ENCODE measurements at regions not wholly inside any gene's neighbourhood (a gene's known extent, or its start where the extent isn't known, plus 50 kb on each side); places are given as distances from the start of the nearest gene placed in this dataset.
"Not testable (repeated sequence)": the region's sequence is repeated elsewhere in the genome, so short reads cannot be mapped to it uniquely, and the experiment has no call there.

DNA sequence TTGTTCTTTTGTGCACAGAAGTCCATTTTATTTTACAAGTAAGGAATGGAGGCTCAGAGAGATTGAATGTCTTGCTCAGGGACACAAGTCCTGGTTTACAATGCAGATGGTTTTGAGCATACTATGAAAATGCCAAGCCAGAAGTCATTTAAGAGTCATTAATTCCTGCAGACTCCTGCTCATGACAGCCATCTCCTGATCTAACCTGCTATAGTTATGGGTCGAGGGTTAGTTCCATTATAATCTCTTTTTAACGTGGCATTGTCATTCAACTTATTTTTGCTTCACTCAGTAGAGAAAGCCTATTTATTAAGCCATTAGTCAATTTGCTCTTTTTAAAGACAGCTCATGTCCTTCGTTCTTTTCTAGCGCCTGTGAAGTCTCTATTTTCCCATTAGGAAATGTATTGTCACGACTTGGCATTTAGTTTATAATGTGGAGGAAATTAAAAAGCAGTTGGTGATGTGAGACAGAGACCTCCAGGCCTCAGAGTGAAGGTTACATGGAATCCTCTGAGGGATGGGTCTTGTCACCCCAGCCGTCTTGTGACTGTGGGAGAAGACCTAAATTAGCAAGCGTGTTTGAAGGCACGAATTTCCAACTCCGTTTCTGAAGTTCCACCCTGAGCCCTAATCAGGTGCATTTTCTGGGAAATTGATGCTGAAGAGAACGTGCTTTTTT lies 84.1 kb downstream of the ACTBL2 start:
- FAIRE-seq (no peak), DNase-seq (ENCODE audit: low spot score) (no peak)

DNA sequence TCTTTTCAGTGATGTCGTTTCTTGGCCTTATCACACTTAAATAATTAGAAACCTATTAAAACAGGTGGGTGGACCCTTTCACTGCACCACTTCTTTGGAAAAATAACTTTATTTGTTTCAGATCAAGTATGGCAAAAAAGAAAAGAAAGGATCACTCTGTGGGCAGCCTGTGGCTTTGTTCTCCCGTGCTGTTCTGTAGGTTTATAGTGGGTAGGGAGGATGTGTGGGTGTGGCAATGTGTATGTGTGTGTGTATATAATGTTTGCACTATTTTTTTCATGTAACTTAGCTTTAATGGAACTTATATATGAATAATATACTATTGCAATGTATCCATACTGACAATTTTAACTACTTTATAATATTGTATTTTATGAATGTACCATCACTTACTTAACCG lies 85.9 kb downstream of the ACTBL2 start:
- no peak for DNase-seq (ENCODE audit: low spot score)
- no peak for FAIRE-seq

DNA sequence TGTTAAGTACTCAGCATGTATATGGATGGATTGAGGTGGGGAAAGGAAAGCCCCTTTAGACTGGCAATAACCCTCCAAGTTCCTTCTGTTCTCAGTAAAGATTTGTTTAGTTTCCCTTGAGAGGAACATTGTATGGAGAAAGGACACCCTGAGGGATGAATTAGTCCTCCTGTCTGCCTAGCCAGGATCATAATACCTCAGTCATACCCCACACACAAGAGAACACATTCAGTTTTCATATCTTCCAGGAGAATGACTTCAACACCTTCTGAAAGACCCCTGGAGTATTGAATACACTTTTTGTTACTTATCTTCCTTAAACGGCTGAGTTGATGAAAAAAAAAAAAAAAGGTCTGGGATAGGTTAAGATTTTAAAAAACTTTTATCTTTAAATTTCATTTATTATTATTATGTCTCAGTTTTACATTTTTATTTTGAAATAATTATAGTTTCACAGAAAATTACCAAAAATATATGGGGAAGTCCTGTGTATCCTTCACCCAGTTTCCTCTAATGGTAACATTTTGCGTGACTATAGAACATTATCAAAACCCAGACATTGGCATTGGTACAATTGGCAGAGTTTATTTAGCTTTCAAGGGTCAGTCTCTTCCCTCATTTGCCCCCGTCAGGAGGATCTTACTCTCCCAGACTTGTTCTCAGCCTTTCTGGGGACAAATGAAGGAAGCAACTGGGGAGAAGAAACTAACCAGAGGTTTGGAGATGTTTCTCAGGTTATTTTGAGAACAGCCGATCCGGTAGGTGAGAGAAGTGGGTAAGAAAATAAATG lies 88.0 kb downstream of the ACTBL2 start:
- no peak for FAIRE-seq
- DNase-seq (ENCODE audit: low spot score), result no peak

DNA sequence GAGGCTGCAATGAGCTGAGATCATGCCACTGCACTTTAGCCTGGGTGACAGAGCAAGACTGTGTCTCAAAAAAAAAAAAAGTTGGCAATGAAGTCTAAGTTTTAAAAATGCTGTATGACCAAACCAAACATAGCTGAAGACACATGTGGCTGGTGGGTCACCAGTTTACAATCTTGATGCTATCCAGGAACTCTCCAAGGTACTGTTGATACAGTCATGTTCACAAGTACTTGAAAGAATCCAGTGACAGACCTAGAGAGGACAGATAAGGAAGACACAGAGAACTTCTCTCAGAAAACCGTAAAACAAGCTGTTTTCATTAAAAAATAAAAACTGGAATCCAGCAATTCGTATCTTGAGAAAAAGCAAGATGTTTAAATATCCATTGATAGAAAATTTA lies 95.7 kb downstream of the ACTBL2 start:
- no peak for FAIRE-seq
- no peak for DNase-seq (ENCODE audit: low spot score)

DNA sequence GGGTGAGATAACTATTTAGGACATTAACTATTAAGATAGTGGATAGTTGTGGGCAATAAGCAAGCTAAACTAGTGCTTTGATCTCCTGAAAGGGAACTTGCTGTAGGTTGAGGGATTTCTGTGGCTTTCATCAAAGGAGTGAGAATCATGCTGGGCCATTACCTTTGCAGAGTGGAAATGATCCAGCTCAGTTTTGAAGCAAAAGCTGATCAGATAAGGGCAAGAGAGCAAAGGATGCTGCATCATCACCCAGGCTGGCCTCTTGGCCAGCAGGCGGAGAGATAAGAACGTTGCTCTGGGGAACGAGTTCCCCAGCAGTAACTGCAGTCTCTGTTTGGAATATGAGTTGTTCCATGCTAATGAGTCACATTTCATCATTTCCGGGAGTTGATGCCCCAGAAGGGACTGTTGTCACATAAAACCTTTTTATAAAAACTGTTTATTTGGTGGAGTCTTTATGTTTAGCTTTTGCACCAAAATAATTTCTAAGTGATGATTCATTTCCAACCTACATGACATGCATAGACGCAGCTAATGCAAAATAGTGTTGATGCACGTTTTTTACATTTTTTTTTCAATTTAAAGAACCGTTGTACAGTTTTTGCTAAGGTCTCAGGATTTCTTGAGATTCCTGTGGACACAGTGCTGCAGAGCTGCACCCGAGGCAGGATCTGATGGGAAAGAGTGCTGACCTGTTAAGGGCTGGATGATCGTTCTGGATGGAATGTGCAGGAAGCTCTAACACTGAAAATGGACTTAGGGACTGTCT lies 99.3 kb downstream of the ACTBL2 start:
- DNase-seq (ENCODE audit: low spot score), result peak; percentile 81
- peak; percentile 30 for FAIRE-seq

DNA sequence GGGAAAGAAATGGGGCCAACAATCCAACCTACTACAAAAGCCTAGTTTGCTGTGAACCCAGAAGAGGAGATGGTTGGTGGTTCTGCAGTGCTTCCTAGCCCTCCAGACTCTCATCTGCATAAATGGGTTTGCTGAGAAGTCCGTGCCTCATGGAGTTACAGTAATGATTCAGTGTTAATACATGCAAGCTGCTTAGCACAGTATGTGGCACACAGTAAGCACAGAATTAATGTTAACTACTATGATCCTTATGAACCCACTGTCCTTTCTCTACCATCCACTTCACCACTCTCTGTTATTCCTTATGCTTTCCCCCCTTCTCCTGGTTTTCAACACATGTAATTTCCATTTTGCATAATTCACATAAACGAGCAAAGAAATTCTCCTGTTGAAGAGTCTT lies 100.0 kb downstream of the ACTBL2 start:
- FAIRE-seq (no peak), DNase-seq (ENCODE audit: low spot score) (no peak)

DNA sequence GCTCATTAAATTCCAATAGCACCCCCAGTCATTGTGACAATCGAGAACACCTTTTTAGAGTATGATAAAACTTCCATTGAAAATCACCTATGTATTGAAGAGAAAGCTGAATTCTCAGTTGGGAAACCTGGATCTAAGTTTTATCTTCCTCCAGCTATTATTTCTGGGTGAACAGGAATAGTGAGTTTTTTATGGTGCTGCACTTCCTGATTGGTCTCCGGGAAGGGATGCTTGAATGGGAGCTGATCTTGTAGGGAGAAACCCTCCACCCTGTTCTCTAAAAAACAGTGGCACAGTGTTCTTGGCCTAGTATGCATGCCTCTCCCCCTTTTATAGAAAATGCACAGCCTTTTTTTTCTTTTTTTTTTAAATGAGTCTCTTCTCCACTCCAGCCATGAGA lies 112.2 kb downstream of the ACTBL2 start:
- FAIRE-seq (no peak), DNase-seq (ENCODE audit: low spot score) (no peak)

DNA sequence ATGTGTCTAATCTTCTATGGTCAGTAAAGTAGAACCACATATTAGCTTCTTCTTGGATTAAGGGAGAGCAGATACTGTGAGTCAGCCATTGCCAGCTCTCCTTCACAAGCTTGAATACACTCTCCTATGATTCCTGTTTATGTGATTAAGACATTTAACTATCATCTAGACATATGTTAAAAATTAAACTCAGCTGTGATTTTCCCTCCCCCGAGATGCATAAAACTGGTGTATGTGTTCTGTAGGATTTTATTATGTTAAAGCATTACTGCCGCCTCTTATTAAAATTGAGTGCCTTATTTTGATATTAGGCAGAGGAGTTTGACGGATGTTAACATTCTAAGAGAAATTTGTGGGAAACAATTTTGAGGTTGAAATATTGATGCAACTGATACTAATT lies 114.6 kb downstream of the ACTBL2 start:
- peak; percentile 40 for FAIRE-seq
- DNase-seq (ENCODE audit: low spot score), result peak; percentile 8

DNA sequence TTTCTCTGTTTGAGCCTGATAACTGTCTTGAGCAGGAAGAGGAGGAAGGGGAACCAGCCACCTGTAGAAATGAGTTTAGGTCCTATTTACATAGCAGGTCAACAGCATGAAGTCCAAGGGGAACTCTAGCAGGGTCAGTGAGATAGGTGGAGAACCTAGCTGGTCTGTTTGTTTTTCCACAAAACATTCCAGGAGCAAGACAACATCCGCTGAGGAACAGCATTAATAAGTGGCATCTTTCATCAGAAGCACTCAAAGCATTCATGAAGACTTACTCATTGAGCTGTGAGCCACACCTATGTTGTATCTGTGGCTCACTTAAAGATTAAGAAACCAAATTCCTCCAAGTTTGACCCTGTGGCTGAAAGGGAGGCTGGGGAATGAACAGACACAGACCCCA lies 115.9 kb downstream of the ACTBL2 start:
- DNase-seq (ENCODE audit: low spot score) (no peak), FAIRE-seq (no peak)

DNA sequence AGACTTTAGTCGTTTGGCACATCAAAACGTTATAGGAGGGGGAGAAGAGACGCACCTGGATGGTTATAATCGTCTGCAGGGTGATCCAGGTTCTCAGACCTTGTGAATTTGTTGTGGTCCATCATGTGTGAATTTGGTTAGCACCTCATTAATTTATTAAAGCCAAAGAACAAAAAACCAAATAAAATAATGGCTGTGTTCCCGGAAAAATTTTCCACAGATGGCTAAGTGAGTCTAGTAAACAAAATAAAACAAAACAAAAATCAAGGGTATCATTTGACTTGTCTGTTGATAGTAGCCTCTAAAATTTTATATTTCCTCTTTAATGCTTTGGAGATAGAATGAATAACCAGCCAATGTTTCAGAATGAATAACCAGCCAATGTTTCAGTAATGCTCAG lies 119.7 kb downstream of the ACTBL2 start:
- DNase-seq (ENCODE audit: low spot score) (no peak), FAIRE-seq (no peak)

DNA sequence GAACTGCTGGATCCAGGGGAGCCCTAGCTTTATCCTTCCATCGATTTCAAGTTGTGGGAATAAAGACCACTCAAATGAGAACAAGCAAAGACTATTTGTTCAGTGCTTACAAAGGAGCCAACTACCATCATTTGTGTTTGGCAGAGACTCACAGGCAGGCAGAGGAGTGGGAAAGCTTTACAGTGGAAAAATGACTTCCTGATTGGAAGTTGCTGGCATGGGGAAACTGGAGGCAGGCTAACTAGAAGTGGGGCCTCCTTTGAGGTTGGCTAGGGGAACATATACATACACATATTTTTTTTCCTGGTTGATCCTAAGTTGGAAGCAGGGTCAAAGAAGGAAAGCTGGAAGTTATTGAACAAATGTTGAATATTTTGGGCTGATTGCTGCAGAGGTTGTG lies 121.7 kb downstream of the ACTBL2 start:
- FAIRE-seq (no peak), DNase-seq (ENCODE audit: low spot score) (no peak)

DNA sequence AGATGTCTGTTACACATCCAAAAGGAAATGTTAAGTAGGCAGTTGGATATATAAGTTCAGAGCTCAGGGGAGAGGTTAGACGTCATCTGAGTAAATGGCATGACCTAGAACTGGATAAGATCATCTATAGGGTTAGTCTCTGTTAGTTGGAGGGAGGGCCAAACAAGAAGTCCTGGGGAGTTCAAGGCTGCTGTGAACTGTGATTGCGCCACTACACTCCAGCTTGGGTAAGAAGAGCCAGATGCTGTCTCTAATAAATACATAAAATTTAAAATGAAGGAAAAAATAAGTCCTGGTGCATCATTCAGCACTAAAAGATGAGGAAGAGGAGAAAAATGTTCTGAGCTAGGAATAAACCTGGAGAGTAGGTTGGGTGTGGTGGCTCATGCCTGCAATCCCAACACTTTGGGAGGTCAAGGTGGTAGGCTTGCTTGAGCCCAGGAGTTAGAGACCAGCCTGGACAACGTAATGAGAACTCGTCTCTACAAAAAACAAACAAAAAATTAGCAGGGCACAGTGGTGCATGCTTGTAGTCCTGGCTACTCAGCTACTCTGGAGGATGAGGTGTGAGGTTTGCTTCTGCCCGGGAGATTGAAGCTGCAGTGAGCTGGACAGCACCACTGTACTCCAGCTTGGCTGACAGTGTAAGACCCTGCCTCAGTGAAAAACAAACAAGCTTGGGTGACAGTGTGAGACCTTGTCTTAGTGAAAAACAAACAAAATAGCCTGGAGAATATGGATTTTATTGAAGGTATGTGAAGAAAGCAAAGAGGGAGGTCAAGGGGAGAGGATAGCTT lies 123.6 kb downstream of the ACTBL2 start:
- FAIRE-seq, result no peak
- no peak for DNase-seq (ENCODE audit: low spot score)

DNA sequence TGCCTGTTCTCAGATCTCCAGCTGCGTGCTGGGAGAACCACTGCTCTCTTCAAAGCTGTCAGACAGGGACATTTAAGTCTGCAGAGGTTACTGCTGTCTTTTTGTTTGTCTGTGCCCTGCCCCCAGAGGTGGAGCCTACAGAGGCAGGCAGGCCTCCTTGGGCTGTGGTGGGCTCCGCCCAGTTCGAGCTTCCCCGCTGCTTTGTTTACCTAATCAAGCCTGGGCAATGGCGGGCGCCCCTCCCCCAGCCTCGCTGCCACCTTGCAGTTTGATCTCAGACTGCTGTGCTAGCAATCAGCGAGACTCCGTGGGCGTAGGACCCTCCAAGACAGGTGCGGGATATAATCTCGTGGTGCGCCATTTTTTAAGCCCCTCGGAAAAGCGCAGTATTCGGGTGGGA lies 125.8 kb downstream of the ACTBL2 start:
- not testable (repeated sequence) for FAIRE-seq; DNase-seq (ENCODE audit: low spot score)

DNA sequence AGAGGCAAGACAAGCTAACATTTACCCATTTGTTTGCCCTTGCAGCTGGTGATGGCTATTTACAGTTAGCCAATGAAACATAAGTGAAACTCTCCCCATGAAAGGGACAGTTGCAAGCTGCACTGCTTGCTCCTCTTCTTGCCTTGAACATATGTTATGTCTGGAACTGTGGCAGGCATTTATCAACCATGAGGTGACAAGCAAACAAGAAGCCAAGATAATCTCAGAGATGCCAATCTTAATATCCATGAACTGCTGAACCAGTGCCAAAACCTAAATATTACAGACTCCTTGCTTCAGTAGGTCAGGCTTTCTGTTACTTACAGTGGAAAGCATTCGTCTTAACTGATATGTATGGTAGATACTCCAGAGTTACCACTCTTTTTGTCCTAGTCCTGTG lies 133.4 kb downstream of the ACTBL2 start:
- DNase-seq (ENCODE audit: low spot score) (no peak), FAIRE-seq (no peak)

DNA sequence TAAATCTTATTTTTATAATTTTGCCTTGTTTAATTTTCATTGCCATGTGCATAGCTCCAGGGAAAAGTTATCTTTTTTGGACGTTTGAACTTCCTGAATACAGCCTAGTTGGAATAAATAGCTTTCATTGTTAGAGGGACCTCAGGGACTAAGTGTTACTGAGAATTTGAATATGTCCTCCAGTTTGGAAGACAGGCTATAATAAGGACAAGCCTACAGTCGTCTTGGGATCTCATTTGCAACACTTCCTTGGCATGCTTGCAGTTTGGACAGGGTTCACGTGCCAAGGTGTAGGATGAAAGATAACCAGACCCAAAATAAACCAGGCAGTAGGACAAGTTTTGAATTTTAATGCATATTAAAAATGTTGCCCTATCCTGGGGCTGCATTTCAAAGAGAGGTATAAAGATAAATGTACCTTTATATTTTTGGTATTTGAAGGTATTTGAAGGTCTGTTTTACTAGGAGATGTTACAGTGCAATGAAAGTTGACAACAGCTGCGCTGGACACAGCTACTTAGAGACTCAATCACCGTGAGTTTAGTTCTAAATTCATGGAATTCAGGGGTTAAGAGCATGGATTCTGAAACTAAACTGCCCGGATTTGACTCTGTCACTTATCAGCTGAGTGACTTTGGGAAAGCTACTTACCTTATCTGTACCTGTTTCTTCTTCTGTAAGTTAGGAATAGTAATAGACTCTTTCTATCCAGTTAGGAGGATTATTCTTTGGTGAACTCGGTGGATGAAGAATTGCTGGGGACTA lies 134.1 kb downstream of the ACTBL2 start:
- no peak for DNase-seq (ENCODE audit: low spot score)

DNA sequence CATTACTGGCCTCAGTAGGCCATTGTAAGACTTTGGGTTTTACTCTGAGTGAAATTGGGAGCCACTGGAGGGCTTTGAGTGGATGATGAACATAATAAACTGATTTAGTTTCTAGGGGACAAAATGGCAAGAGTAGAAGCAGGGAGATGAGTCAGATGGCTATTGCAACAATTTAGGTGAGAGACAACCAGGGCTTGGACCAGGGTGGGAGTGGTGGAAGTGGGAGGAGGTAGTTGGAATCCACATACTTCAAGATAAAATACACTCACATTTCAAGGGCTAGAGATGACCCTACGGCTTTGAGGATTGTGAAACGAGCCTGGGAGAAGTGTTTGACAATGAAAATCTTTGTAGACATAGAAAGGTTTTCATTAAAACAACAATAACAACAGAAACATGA lies 136.3 kb downstream of the ACTBL2 start:
- FAIRE-seq, result no peak

More for the DNA sequence above, 134.1 kb downstream of the ACTBL2 start:
- no peak for FAIRE-seq

DNA sequence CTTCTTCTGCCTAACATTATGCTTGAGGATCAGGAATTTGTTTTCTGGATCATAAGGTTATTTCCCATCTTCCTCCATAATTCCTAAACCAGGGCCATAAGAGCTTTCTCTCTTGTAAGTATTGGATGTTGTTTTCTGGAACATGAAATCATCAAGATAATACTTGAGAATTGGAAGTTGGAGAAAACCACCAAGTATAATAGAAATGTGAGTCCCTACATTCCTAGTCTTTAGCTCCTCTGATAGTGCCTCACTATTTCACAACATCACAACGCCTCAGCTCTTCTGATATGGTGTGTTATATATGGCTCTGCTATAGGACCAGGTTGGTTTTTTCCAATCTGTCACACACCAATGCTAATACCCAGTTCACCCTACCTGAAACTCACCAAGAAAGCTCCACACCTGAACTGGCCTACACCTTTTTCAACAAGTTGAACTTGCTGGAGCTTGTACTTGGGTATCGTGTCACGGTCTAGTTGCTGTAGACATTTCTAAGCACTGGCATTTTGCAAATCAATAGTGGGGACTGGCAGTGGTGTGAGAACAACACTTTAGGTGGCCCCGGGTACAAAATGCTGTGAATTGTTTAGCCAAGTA lies 141.1 kb downstream of the ACTBL2 start:
- no peak for DNase-seq (ENCODE audit: low spot score)
- FAIRE-seq, result no peak

More for the DNA sequence above, 136.3 kb downstream of the ACTBL2 start:
- no peak for DNase-seq (ENCODE audit: low spot score)

DNA sequence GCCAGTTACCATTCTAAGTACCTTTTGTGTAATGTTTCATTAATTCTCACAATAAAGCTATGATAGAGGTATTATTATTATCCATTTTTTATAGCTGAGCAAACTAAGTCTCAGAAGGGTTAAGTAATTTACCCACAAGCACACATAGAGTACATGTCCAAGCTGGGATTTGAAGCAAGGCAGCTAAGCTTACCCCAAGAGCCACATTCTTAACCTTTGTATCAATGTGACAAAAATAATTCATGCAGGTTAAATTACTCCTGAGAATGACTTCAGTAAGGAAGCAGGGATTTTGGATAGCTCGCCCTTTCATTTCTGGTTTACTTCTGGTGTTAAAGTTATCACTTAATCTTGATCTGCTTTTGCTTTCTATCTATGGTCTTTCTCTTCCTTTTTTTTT lies 141.9 kb downstream of the ACTBL2 start:
- DNase-seq (ENCODE audit: low spot score), result no peak
- FAIRE-seq, result no peak

DNA sequence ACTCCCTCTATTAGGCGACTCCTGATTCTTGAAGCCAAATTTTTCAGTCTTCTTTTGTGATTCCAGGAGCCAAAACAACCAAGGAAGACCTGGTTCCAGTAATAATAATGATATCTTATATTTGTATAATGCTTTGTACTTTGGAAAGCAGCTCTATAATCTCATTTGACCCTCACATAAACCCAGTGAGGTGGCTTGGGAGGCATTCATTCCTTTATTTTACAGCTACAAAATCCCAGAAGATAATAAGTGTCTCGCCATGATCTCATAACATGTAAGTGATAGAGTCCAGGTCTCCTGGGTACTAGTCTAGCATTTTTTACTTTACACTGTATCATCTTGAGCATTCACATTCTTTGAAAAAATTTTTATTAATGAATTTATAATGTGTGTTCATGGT lies 143.1 kb downstream of the ACTBL2 start:
- FAIRE-seq, result no peak
- no peak for DNase-seq (ENCODE audit: low spot score)

DNA sequence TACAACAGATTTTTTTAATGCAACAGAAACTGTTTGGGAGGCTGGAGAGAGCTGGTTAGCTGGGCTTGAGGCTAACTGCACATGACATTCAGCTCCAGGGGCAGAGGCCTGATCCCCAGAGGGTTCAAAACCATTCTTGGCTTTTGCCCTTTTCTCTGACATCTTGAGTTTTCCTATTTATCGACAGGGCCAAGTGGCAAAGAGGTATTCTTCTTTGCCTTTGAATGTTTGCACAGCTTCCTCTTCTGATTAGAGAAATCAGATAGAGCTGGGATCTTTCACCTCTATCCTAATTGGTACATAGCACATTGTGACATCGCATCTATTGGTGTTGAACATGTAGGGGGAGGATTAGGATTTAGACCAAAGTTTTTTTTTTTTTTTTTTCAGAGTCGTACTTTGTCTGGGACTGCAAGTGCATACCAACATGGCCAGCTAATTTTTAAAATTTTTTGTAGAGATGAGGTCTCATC lies 143.7 kb downstream of the ACTBL2 start:
- no peak for DNase-seq (ENCODE audit: low spot score)
- no peak for FAIRE-seq
